HL-60 (cell line): ENCODE measurements at regions not wholly inside any gene's neighbourhood (a gene's known extent, or its start where the extent isn't known, plus 50 kb on each side); places are given as distances from the start of the nearest gene placed in this dataset.

Experiments
- POLR2AphosphoS5 ChIP-seq: IDR thresholded peaks from 2 replicates; pipeline ENCODE4 v1.6.1; 2012; ENCODE audit warnings: low read depth
- TF ChIP-seq, protein P1 (sequence below): IDR thresholded peaks from one replicate; pipeline ENCODE4 v1.5.1; 2011; ENCODE audit warnings: low read length, control low read depth, inconsistent platforms; ENCODE audit not compliant: insufficient read depth

- TF ChIP-seq POLR2AphosphoS5: no peak
- TF ChIP-seq, protein P1, sequence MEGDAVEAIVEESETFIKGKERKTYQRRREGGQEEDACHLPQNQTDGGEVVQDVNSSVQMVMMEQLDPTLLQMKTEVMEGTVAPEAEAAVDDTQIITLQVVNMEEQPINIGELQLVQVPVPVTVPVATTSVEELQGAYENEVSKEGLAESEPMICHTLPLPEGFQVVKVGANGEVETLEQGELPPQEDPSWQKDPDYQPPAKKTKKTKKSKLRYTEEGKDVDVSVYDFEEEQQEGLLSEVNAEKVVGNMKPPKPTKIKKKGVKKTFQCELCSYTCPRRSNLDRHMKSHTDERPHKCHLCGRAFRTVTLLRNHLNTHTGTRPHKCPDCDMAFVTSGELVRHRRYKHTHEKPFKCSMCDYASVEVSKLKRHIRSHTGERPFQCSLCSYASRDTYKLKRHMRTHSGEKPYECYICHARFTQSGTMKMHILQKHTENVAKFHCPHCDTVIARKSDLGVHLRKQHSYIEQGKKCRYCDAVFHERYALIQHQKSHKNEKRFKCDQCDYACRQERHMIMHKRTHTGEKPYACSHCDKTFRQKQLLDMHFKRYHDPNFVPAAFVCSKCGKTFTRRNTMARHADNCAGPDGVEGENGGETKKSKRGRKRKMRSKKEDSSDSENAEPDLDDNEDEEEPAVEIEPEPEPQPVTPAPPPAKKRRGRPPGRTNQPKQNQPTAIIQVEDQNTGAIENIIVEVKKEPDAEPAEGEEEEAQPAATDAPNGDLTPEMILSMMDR: no peak
Measured at GRCh38 chr13:111462221-111462764, 141.9 kb downstream of the TEX29 start.
